ENCODE measurements at regions not wholly inside any gene's neighbourhood (a gene's known extent, or its start where the extent isn't known, plus 50 kb on each side); places are given as distances from the start of the nearest gene placed in this dataset.

GRCh38 chr16:85173146-85173980, 61.1 kb upstream of the CIBAR2 start:
- H3K9ac ChIP-seq (ENCODE audit: insufficient read depth in 1 of 2, low read length in 2 of 2) = no peak overlapping the region
- peak overlapping the region; percentile 24 to 40 for H3K27ac ChIP-seq (ENCODE audit: low read depth in 1 of 2, low read length in 1 of 2)
- peaks cover 6 to 74% (median 20%) of the 10 kb centered on the region in 5 donors for H3K4me1 ChIP-seq (ENCODE audit: control insufficient read depth in 5 of 5, insufficient read depth in 5 of 5, low read length in 5 of 5)
- DNase-seq (peak; percentile 79 to 85 (median 79)), ATAC-seq (ENCODE audit: insufficient read depth, low FRiP score) (no peak)
- WGBS, 2 donors = 63 to 78% methylated on average over 14 of the region's 14 CpGs
- H3K36me3 ChIP-seq (ENCODE audit: control insufficient read depth in 4 of 4, insufficient read depth in 4 of 4, low read length in 4 of 4) = peaks cover 0 to 25% (median 5%) of the 10 kb centered on the region in 4 donors
- no peaks in the 10 kb centered on the region for H3K27me3 ChIP-seq (ENCODE audit: control insufficient read depth in 3 of 3, insufficient read depth in 3 of 3, low read length in 2 of 3)
- H3K9me3 ChIP-seq (ENCODE audit: control insufficient read depth in 4 of 4, insufficient read depth in 3 of 4, low read length in 3 of 4) = no peaks in the 10 kb centered on the region
- no peak for TF ChIP-seq CTCF (IDR thresholded peaks at IDR 0.05; ENCODE audit: control extremely low read depth, extremely low read depth)
- H3K4me3 ChIP-seq = no peak overlapping the region

GRCh38 chr16:85173981-85174751, 61.9 kb upstream of the CIBAR2 start:
- peak; percentile 79 to 87 (median 81) for DNase-seq
- no peak overlapping the region for H3K9ac ChIP-seq (ENCODE audit: insufficient read depth in 1 of 2, low read length in 2 of 2)
- peak overlapping the region; percentile 5 to 38 for H3K27ac ChIP-seq (ENCODE audit: low read depth in 1 of 2, low read length in 1 of 2)
- H3K4me3 ChIP-seq = no peak overlapping the region
- peaks cover 6 to 72% (median 20%) of the 10 kb centered on the region in 5 donors for H3K4me1 ChIP-seq (ENCODE audit: control insufficient read depth in 5 of 5, insufficient read depth in 5 of 5, low read length in 5 of 5)
- no peaks in the 10 kb centered on the region for H3K27me3 ChIP-seq (ENCODE audit: control insufficient read depth in 3 of 3, insufficient read depth in 3 of 3, low read length in 2 of 3)
- no peak for ATAC-seq (ENCODE audit: insufficient read depth, low FRiP score)
- H3K36me3 ChIP-seq (ENCODE audit: control insufficient read depth in 4 of 4, insufficient read depth in 4 of 4, low read length in 4 of 4) = peaks cover 0 to 25% (median 5%) of the 10 kb centered on the region in 4 donors
- H3K9me3 ChIP-seq (ENCODE audit: control insufficient read depth in 4 of 4, insufficient read depth in 3 of 4, low read length in 3 of 4) = no peaks in the 10 kb centered on the region
- TF ChIP-seq CTCF (IDR thresholded peaks at IDR 0.05; ENCODE audit: control extremely low read depth, extremely low read depth) = no peak
- 45 to 66% methylated on average over 16 of the region's 16 CpGs for WGBS, 2 donors

GRCh38 chr16:85174871-85175723, 62.8 kb upstream of the CIBAR2 start:
- Histone ChIP-seq H3K4me1 (ENCODE audit: control insufficient read depth in 5 of 5, insufficient read depth in 5 of 5, low read length in 5 of 5) (peaks cover 6 to 72% (median 20%) of the 10 kb centered on the region in 5 donors), H3K9ac (ENCODE audit: insufficient read depth in 1 of 2, low read length in 2 of 2) (no peak overlapping the region)
- TF ChIP-seq CTCF (IDR thresholded peaks at IDR 0.05; ENCODE audit: control extremely low read depth, extremely low read depth) = no peak

More at GRCh38 chr16:85174871-85175723, 62.8 kb upstream of the CIBAR2 start:
- H3K36me3 ChIP-seq (ENCODE audit: control insufficient read depth in 4 of 4, insufficient read depth in 4 of 4, low read length in 4 of 4) = peaks cover 0 to 25% (median 5%) of the 10 kb centered on the region in 4 donors
- no peaks in the 10 kb centered on the region for H3K9me3 ChIP-seq (ENCODE audit: control insufficient read depth in 4 of 4, insufficient read depth in 3 of 4, low read length in 3 of 4)
- DNase-seq = peak in 2 of 3 donors; percentile 47 to 60
- no peak for ATAC-seq (ENCODE audit: insufficient read depth, low FRiP score)
- no peak overlapping the region for H3K4me3 ChIP-seq
- WGBS, 2 donors = 72 to 78% methylated on average over 26 of the region's 26 CpGs
- H3K27me3 ChIP-seq (ENCODE audit: control insufficient read depth in 3 of 3, insufficient read depth in 3 of 3, low read length in 2 of 3) = no peaks in the 10 kb centered on the region
- H3K27ac ChIP-seq (ENCODE audit: low read depth in 1 of 2, low read length in 1 of 2) = no peak overlapping the region
